ENCODE measurements at regions not wholly inside any gene's neighbourhood (a gene's known extent, or its start where the extent isn't known, plus 50 kb on each side); places are given as distances from the start of the nearest gene placed in this dataset.

DNA sequence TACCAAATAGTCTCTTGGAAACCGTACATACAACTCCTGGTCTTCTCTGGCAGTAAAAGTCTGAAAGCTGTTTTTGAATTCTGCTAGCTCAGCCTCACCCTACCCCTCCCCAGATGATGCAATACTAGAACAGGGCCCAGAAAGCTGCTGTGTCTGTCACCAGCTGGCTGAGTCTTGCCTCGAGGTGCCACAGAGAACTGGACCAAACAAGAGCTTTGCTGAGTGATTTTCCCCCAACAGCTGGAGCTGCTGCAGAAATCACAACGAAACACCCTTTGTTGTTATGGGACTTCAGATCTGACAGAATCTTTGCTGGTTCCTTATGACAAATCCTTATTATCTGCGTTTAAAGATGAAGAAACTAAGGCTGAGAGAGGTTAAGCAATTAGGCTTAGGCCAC is 134.1 kb downstream of the SPAG6 start:
- no peaks in the 10 kb centered on the region for H3K27me3 ChIP-seq (ENCODE audit: control insufficient read depth in 2 of 2, insufficient read depth in 2 of 2, low read length in 2 of 2)
- WGBS (ENCODE audit: insufficient coverage, low coverage, missing lambda C conversion rate): 17% methylated on average over 4 of the region's 4 CpGs
- H3K9me1 ChIP-seq (ENCODE audit: control insufficient read depth, insufficient read depth, low read length): no peaks in the 10 kb centered on the region
- peak in 2 of 4 experiments; percentile 13 to 38 for DNase-seq (ENCODE audit: extremely low read depth in 1 of 4, low spot score in 3 of 4)
- H3K27ac ChIP-seq (ENCODE audit: extremely low read depth, low read depth, low read length): no peak overlapping the region
- no peak overlapping the region for H3K4me2 ChIP-seq (ENCODE audit: insufficient read depth, low read length)
- H2AFZ ChIP-seq (ENCODE audit: low read depth, low read length): peak overlapping the region; percentile 62; the same call in 1 of the 2 replicates
- in situ Hi-C loops (cut with MboI): no loop called here
- H3K9me3 ChIP-seq (replicated peaks; ENCODE audit: control insufficient read depth, insufficient read depth, low read depth, low read length): no peaks in the 10 kb centered on the region; the same call in 1 of the 2 replicates
- intact Hi-C loops (cut with micrococcal nuclease): no loop called here
- no peak overlapping the region for H3K4me3 ChIP-seq
- ATAC-seq: peak; percentile 90
- ChIA-PET POLR2A (interaction anchor here (0.6 to 3.9 kb wide), 3 partner anchors 12 to 476 kb away, joined by 3 to 13 read pairs (median 3); partner anchors contain the start of gene DNAJC1), CTCF (ENCODE audit: low intra/inter-chr PET ratio) (no interaction called here)
- no TSS peak for BruUV-seq (replicated peaks)
- no peaks in the 10 kb centered on the region for H3K36me3 ChIP-seq (ENCODE audit: control insufficient read depth, insufficient read depth, low read length)
- H3K4me1 ChIP-seq (replicated peaks in 1 of 2; ENCODE audit: control insufficient read depth in 2 of 2, insufficient read depth in 2 of 2, low read length in 2 of 2): peaks cover 0 to 23% of the 10 kb centered on the region in 2 experiments; a peak in 3 of 5 replicates
- H3K79me2 ChIP-seq (ENCODE audit: control insufficient read depth, insufficient read depth, low read length): no peaks in the 10 kb centered on the region
- no peaks in the 10 kb centered on the region for H4K20me1 ChIP-seq (replicated peaks; ENCODE audit: control insufficient read depth, insufficient read depth, low read length)
- H3K9ac ChIP-seq (ENCODE audit: insufficient read depth in 1 of 2, low read depth in 2 of 2, low read length in 2 of 2): no peak overlapping the region
- FAIRE-seq: no peak
- TF ChIP-seq ATF7 (IDR thresholded peaks at IDR 0.05): peak; percentile 81; the same call in 1 of the 2 replicates
- 0 out of 2 replicates have a peak, but pooled peaks have one; percentile 34 for TF ChIP-seq DEAF1 (CRISPR knock-in tag; IDR thresholded peaks at IDR 0.05)
- TF ChIP-seq, protein P1, sequence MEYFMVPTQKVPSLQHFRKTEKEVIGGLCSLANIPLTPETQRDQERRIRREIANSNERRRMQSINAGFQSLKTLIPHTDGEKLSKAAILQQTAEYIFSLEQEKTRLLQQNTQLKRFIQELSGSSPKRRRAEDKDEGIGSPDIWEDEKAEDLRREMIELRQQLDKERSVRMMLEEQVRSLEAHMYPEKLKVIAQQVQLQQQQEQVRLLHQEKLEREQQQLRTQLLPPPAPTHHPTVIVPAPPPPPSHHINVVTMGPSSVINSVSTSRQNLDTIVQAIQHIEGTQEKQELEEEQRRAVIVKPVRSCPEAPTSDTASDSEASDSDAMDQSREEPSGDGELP (CRISPR knock-in tag; IDR thresholded peaks at IDR 0.05; ENCODE audit: borderline replicate concordance): peak; percentile 73; the same call in 1 of the 2 replicates
- TF ChIP-seq, protein P2, sequence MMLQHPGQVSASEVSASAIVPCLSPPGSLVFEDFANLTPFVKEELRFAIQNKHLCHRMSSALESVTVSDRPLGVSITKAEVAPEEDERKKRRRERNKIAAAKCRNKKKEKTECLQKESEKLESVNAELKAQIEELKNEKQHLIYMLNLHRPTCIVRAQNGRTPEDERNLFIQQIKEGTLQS (IDR thresholded peaks at IDR 0.05): peak; percentile 98
- TF ChIP-seq, protein P2 (CRISPR knock-in tag; conservative IDR thresholded peaks at IDR 0.05): no peak; the same call in 1 of the 2 replicates
- peak; percentile 59; the same call in 1 of the 2 replicates for TF ChIP-seq BACH1 (tag; IDR thresholded peaks at IDR 0.05)
- no peak for TF ChIP-seq CUX1 (CRISPR knock-in tag; IDR thresholded peaks at IDR 0.05)
- TF ChIP-seq ZNF76 (CRISPR knock-in tag; IDR thresholded peaks at IDR 0.05; ENCODE audit: borderline replicate concordance): no peak
- no peak for TF ChIP-seq ZNF140 (CRISPR knock-in tag; IDR thresholded peaks at IDR 0.05)
- TF ChIP-seq ETV1 (tag; conservative IDR thresholded peaks at IDR 0.05; ENCODE audit: low read depth): peak; percentile 46
- TF ChIP-seq MAZ (CRISPR knock-in tag; conservative IDR thresholded peaks at IDR 0.05 in 1 of 2, IDR thresholded peaks at IDR 0.05 in 1 of 2): peak in 1 of 2 experiments; percentile 60; a peak in 2 of 4 replicates
- TF ChIP-seq ZNF584 (CRISPR knock-in tag; IDR thresholded peaks at IDR 0.05; ENCODE audit: low read depth): 0 out of 2 replicates have a peak, but pooled peaks have one; percentile 13
